Transverse colon (tissue), 4 donors: ENCODE measurements at regions not wholly inside any gene's neighbourhood (a gene's known extent, or its start where the extent isn't known, plus 50 kb on each side); places are given as distances from the start of the nearest gene placed in this dataset.

Experiments
- DNase-seq: peaks from one replicate; pipeline ENCODE4 v3.0.0-alpha.2; 2019
- H3K27ac ChIP-seq, 4 donors: fragments of 200-600 bp; sonication (generic); 2 replicates each; pipeline ENCODE4 v1.5.1; 2016 to 2018; ENCODE audit warnings: inconsistent platforms in 4 of 4
- H3K27me3 ChIP-seq: fragments of 200-600 bp; sonication (generic); 2 replicates; pipeline ENCODE4 v1.5.1; 2017; ENCODE audit warnings: inconsistent platforms
- H3K36me3 ChIP-seq, 4 donors: fragments of 200-600 bp; sonication (generic); 2 replicates each; pipeline ENCODE4 v1.5.1; 2017 to 2019; ENCODE audit warnings: inconsistent platforms in 4 of 4
- H3K4me1 ChIP-seq, 4 donors: fragments of 200-600 bp; sonication (generic); 2 replicates each; pipeline ENCODE4 v1.5.1; 2017 to 2020; ENCODE audit warnings: inconsistent platforms in 4 of 4
- H3K4me3 ChIP-seq, 4 donors: fragments of 200-600 bp; sonication (generic); 1 replicate in 1 of 4; 2 replicates in 3 of 4; pipeline versions ENCODE4 v1.5.1 to v1.6.1; 2017 to 2019; ENCODE audit warnings: inconsistent platforms in 4 of 4
- H3K9me3 ChIP-seq, 2 donors: fragments of 200-600 bp; sonication (generic); 2 replicates each; pipeline ENCODE4 v1.5.1; 2017 to 2019; ENCODE audit warnings: inconsistent platforms in 2 of 2
- CTCF ChIP-seq, 5 experiments: fragments of 200-600 bp in 3 of 5; fragments of 450-650 bp in 2 of 5; sonication (generic) in 3 of 5; IDR thresholded peaks; 1 replicate in 2 of 5; 2 replicates in 3 of 5; pipeline ENCODE4 v1.5.1; 2016 to 2017; ENCODE audit warnings: antibody characterized with exemption in 5 of 5, inconsistent platforms in 3 of 5, mild to moderate bottlenecking in 2 of 5, moderate library complexity in 1 of 5
- EP300 ChIP-seq: sonication (generic); formaldehyde crosslinking; IDR thresholded peaks from one replicate; pipeline ENCODE4 v1.6.1; 2017; ENCODE audit warnings: antibody characterized with exemption, low read depth
- POLR2A ChIP-seq: fragments of 450-650 bp; IDR thresholded peaks from one replicate; pipeline ENCODE4 v1.6.1; 2016; ENCODE audit warnings: antibody characterized with exemption, mild to moderate bottlenecking, moderate library complexity
- POLR2AphosphoS5 ChIP-seq, 3 donors: sonication (generic); formaldehyde crosslinking; IDR thresholded peaks; one replicate each; pipeline ENCODE4 v1.6.1; 2016; ENCODE audit warnings: antibody characterized with exemption in 3 of 3
- WGBS, 2 donors: methylation state at CpG; one replicate each; pipeline ENCODE4 v1.1.5; 2018; ENCODE audit warnings: low coverage in 1 of 2; 5-methylcytosine and 5-hydroxymethylcytosine counted together
- in situ Hi-C, 4 donors: fragments of 200-750 bp; cut with MboI; loops; one replicate each; pipeline versions ENCODE4 v1.15.0 to v1.15.1; 2017; ENCODE audit warnings: low sequenced_read_pairs in 3 of 4, low pct_ligation_motif_present in 1 of 4, low pct_unique_long_range_greater_than_20kb in 1 of 4
- intact Hi-C: fragments of 100-400 bp; cut with DNase I; formaldehyde crosslinking; loops from one replicate; pipeline ENCODE4 v1.15.1; 2023; ENCODE audit warnings: low total_unique reads

GRCh38 chr20:39111359-39112177 lies 149.4 kb downstream of the DHX35 start:
- DNase-seq, result no peak
- H3K27ac ChIP-seq, result no peak overlapping the region
- no peaks in the 10 kb centered on the region for H3K9me3 ChIP-seq
- intact Hi-C loops, result no loop called here
- peaks cover 46% of the 10 kb centered on the region for H3K27me3 ChIP-seq
- no peaks in the 10 kb centered on the region for H3K36me3 ChIP-seq
- TF ChIP-seq CTCF (IDR thresholded peaks at IDR 0.05) (no peak), POLR2AphosphoS5 (IDR thresholded peaks at IDR 0.05) (no peak), POLR2A (no peak)
- WGBS, 2 donors, result 0 to 8% methylated on average over 2 to 3 of the region's 4 CpGs
- no peaks in the 10 kb centered on the region for H3K4me1 ChIP-seq
- H3K4me3 ChIP-seq, result no peak overlapping the region
- in situ Hi-C loops, result no loop called here

- H3K9me3 ChIP-seq, result no peaks in the 10 kb centered on the region
- H3K36me3 ChIP-seq, result no peaks in the 10 kb centered on the region
- H3K4me1 ChIP-seq, result no peaks in the 10 kb centered on the region
- no peak overlapping the region for H3K4me3 ChIP-seq
- peaks cover 46% of the 10 kb centered on the region for H3K27me3 ChIP-seq
- intact Hi-C loops, result no loop called here
- TF ChIP-seq POLR2AphosphoS5 (IDR thresholded peaks at IDR 0.05), result no peak
- no peak for TF ChIP-seq EP300
- no peak for TF ChIP-seq CTCF (IDR thresholded peaks at IDR 0.05)
- no peak for TF ChIP-seq POLR2A
- in situ Hi-C loops, result no loop called here
- no peak overlapping the region for H3K27ac ChIP-seq
- no peak for DNase-seq
Observed at GRCh38 chr20:39110819-39111136, 148.6 kb downstream of the DHX35 start.

- Histone ChIP-seq H3K36me3 (no peaks in the 10 kb centered on the region), H3K9me3 (no peaks in the 10 kb centered on the region), H3K4me1 (no peaks in the 10 kb centered on the region), H3K4me3 (no peak overlapping the region), H3K27ac (no peak overlapping the region), H3K27me3 (peaks cover 46% of the 10 kb centered on the region)
- no peak for DNase-seq
- TF ChIP-seq EP300 (no peak), POLR2A (no peak), CTCF (IDR thresholded peaks at IDR 0.05) (no peak), POLR2AphosphoS5 (IDR thresholded peaks at IDR 0.05) (no peak)
- in situ Hi-C loops, result no loop called here
- WGBS, 2 donors, result 28 to 30% methylated on average over 3 to 10 of the region's 10 CpGs
- intact Hi-C loops, result no loop called here
Observed at GRCh38 chr20:39109933-39110818, 148.0 kb downstream of the DHX35 start.

GRCh38 chr20:39108746-39109145 lies 146.6 kb downstream of the DHX35 start:
- no peaks in the 10 kb centered on the region for H3K9me3 ChIP-seq
- H3K4me1 ChIP-seq, result no peaks in the 10 kb centered on the region
- TF ChIP-seq CTCF (IDR thresholded peaks at IDR 0.05), result no peak
- TF ChIP-seq POLR2AphosphoS5 (IDR thresholded peaks at IDR 0.05), result no peak
- no peak for TF ChIP-seq POLR2A
- no peak for TF ChIP-seq EP300
- WGBS, 2 donors, result 37 to 46% methylated on average over 2 to 5 of the region's 5 CpGs
- no peak for DNase-seq
- H3K27ac ChIP-seq, result no peak overlapping the region
- H3K36me3 ChIP-seq, result no peaks in the 10 kb centered on the region
- in situ Hi-C loops (no loop called here), intact Hi-C loops (no loop called here)
- no peak overlapping the region for H3K4me3 ChIP-seq
- peaks cover 46% of the 10 kb centered on the region for H3K27me3 ChIP-seq
